ENCODE measurements at regions not wholly inside any gene's neighbourhood (a gene's known extent, or its start where the extent isn't known, plus 50 kb on each side); places are given as distances from the start of the nearest gene placed in this dataset.

DNA sequence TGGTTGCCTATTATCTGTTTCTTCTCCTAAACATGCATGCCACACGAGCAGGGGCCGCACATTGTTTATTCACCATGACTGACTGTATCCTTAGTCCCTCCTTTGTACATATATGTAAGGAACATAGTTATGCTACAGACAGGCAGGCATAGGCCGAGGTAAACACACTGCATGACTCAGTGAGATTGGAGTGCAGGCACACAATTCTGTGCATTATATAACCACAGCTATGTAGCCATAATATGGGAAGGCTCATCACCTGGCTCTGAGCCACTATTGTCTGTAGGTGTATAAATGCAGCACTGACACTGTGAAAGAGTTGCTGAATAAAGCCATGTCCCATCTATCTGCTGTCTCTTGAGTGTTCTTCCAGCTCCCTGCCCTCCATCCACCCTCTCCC lies 431.6 kb downstream of the IDS start:
- H3K4me3 ChIP-seq (ENCODE audit: low read length): no peak overlapping the region
- no peak for ATAC-seq
- no peaks in the 10 kb centered on the region for H3F3A ChIP-seq (ENCODE audit: low read length, unreplicated experiment)
- intact Hi-C loops (cut with micrococcal nuclease): no loop called here
- ChIA-PET CTCF (no interaction called here), POLR2A (ENCODE audit: unreplicated experiment) (no interaction called here)
- H3K9me3 ChIP-seq (ENCODE audit: low read length): no peaks in the 10 kb centered on the region
- no peak overlapping the region for H3K27ac ChIP-seq (ENCODE audit: low read length)
- H3K79me2 ChIP-seq (ENCODE audit: low read length): no peaks in the 10 kb centered on the region
- BruUV-seq (replicated peaks): no TSS peak
- H3K4me1 ChIP-seq (ENCODE audit: insufficient read depth, low read length): no peaks in the 10 kb centered on the region
- no peaks in the 10 kb centered on the region for H3K36me3 ChIP-seq (ENCODE audit: low read depth, low read length)
- H4K20me1 ChIP-seq (ENCODE audit: low read length): no peaks in the 10 kb centered on the region
- H3K9me2 ChIP-seq (replicated peaks; ENCODE audit: low read length): no peaks in the 10 kb centered on the region
- TF ChIP-seq, protein P1, sequence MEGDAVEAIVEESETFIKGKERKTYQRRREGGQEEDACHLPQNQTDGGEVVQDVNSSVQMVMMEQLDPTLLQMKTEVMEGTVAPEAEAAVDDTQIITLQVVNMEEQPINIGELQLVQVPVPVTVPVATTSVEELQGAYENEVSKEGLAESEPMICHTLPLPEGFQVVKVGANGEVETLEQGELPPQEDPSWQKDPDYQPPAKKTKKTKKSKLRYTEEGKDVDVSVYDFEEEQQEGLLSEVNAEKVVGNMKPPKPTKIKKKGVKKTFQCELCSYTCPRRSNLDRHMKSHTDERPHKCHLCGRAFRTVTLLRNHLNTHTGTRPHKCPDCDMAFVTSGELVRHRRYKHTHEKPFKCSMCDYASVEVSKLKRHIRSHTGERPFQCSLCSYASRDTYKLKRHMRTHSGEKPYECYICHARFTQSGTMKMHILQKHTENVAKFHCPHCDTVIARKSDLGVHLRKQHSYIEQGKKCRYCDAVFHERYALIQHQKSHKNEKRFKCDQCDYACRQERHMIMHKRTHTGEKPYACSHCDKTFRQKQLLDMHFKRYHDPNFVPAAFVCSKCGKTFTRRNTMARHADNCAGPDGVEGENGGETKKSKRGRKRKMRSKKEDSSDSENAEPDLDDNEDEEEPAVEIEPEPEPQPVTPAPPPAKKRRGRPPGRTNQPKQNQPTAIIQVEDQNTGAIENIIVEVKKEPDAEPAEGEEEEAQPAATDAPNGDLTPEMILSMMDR (conservative IDR thresholded peaks at IDR 0.05; ENCODE audit: low read depth, low read length): no peak
- no peak for TF ChIP-seq EZH2phosphoT487 (IDR thresholded peaks at IDR 0.05; ENCODE audit: borderline replicate concordance, low read length)
- TF ChIP-seq EZH2 (IDR thresholded peaks at IDR 0.05; ENCODE audit: low read length, unreplicated experiment): no peak
- H3K9ac ChIP-seq (ENCODE audit: low read length): no peak overlapping the region
- no peak overlapping the region for H3K4me2 ChIP-seq (ENCODE audit: low read length)
- DNase-seq: no peak
- H3K27me3 ChIP-seq (ENCODE audit: low read length): no peaks in the 10 kb centered on the region
- H2AFZ ChIP-seq (ENCODE audit: low read length): no peak overlapping the region

DNA sequence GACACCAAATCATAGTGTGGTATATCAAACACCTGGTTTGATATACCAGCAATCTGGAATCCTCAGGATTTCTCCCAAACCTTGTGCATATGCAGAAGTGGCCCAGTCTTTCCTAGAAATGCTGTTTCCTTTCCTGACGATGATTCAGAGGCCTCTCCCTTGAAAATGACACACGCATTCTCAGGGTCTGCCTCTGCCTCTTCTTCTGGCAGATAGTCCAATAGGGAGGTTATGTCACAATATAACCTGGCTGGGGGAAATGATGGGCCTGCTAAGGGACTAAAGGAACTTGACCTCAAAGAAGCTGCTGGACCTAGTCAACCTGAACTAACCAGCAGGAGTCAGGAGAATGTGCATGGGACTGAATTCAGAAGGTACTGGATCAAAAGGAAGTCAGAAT lies 435.2 kb downstream of the IDS start:
- Histone ChIP-seq H3K27me3 (ENCODE audit: low read length) (no peaks in the 10 kb centered on the region), H3K36me3 (ENCODE audit: low read depth, low read length) (no peaks in the 10 kb centered on the region), H3K9ac (ENCODE audit: low read length) (no peak overlapping the region), H3K27ac (ENCODE audit: low read length) (no peak overlapping the region), H3K4me1 (ENCODE audit: insufficient read depth, low read length) (no peaks in the 10 kb centered on the region), H2AFZ (ENCODE audit: low read length) (no peak overlapping the region), H3K4me3 (ENCODE audit: low read length) (no peak overlapping the region), H3F3A (ENCODE audit: low read length, unreplicated experiment) (no peaks in the 10 kb centered on the region), H3K4me2 (ENCODE audit: low read length) (no peak overlapping the region), H3K79me2 (ENCODE audit: low read length) (no peaks in the 10 kb centered on the region), H3K9me3 (ENCODE audit: low read length) (no peaks in the 10 kb centered on the region), H3K9me2 (replicated peaks; ENCODE audit: low read length) (no peaks in the 10 kb centered on the region), H4K20me1 (ENCODE audit: low read length) (no peaks in the 10 kb centered on the region)
- no peak for DNase-seq
- no peak for ATAC-seq
- intact Hi-C loops (cut with micrococcal nuclease): no loop called here
- ChIA-PET POLR2A (ENCODE audit: unreplicated experiment) (no interaction called here), CTCF (no interaction called here)
- no TSS peak for BruUV-seq (replicated peaks)
- TF ChIP-seq EZH2 (IDR thresholded peaks at IDR 0.05; ENCODE audit: low read length, unreplicated experiment) (no peak), EZH2phosphoT487 (IDR thresholded peaks at IDR 0.05; ENCODE audit: borderline replicate concordance, low read length) (no peak)
- TF ChIP-seq, protein P1 (conservative IDR thresholded peaks at IDR 0.05; ENCODE audit: low read depth, low read length): no peak

DNA sequence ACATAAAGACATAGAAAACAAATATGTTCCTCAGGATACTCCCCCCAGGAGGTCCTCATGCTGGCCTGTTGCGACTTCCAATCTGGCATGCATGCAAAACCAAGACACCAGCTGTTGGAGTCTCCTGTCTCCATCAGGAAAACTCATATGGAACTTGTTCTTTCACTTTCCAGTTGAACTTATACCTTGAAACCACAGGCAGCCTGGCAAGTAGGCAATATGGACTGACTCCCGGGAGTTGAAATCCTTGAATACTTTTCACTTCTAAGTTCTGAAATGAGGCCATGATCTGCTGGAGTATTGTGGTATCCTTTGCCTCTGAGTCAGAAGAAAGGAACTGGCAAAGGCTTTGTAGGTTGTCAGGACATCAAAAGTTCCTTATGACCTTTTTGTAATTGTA lies 444.2 kb downstream of the IDS start:
- no peaks in the 10 kb centered on the region for H3K36me3 ChIP-seq (ENCODE audit: low read depth, low read length)
- no TSS peak for BruUV-seq (replicated peaks)
- intact Hi-C loops (cut with micrococcal nuclease): no loop called here
- H3K27me3 ChIP-seq (ENCODE audit: low read length): no peaks in the 10 kb centered on the region
- no peak overlapping the region for H2AFZ ChIP-seq (ENCODE audit: low read length)
- no peaks in the 10 kb centered on the region for H3K9me3 ChIP-seq (ENCODE audit: low read length)
- no peaks in the 10 kb centered on the region for H3K9me2 ChIP-seq (replicated peaks; ENCODE audit: low read length)
- TF ChIP-seq EZH2 (IDR thresholded peaks at IDR 0.05; ENCODE audit: low read length, unreplicated experiment) (no peak), EZH2phosphoT487 (IDR thresholded peaks at IDR 0.05; ENCODE audit: borderline replicate concordance, low read length) (no peak)
- TF ChIP-seq, protein P1 (conservative IDR thresholded peaks at IDR 0.05; ENCODE audit: low read depth, low read length): no peak
- no peaks in the 10 kb centered on the region for H3K4me1 ChIP-seq (ENCODE audit: insufficient read depth, low read length)
- H3K4me2 ChIP-seq (ENCODE audit: low read length): no peak overlapping the region
- DNase-seq (no peak), ATAC-seq (no peak)
- no peak overlapping the region for H3K9ac ChIP-seq (ENCODE audit: low read length)
- H3K4me3 ChIP-seq (ENCODE audit: low read length): no peak overlapping the region
- no peaks in the 10 kb centered on the region for H4K20me1 ChIP-seq (ENCODE audit: low read length)
- no peak overlapping the region for H3K27ac ChIP-seq (ENCODE audit: low read length)
- ChIA-PET POLR2A (ENCODE audit: unreplicated experiment) (no interaction called here), CTCF (no interaction called here)
- H3F3A ChIP-seq (ENCODE audit: low read length, unreplicated experiment): no peaks in the 10 kb centered on the region
- H3K79me2 ChIP-seq (ENCODE audit: low read length): no peaks in the 10 kb centered on the region
